Suprapubic skin (tissue), 4 donors: ENCODE measurements at regions not wholly inside any gene's neighbourhood (a gene's known extent, or its start where the extent isn't known, plus 50 kb on each side); places are given as distances from the start of the nearest gene placed in this dataset.

Experiments used
- DNase-seq, 2 donors: peaks; one replicate each; pipeline ENCODE4 v3.0.0-alpha.2; 2019; ENCODE audit warnings: low spot score in 2 of 2
- H3K27ac ChIP-seq: fragments of 200-600 bp; sonication (generic); one replicate; pipeline ENCODE4 v1.5.1; 2019
- H3K27me3 ChIP-seq: fragments of 200-600 bp; sonication (generic); one replicate; pipeline ENCODE4 v1.5.1; 2019
- H3K36me3 ChIP-seq: fragments of 200-600 bp; sonication (generic); one replicate; pipeline ENCODE4 v1.5.1; 2019
- H3K4me1 ChIP-seq: fragments of 200-600 bp; sonication (generic); one replicate; pipeline ENCODE4 v1.5.1; 2019
- H3K4me3 ChIP-seq: fragments of 200-600 bp; sonication (generic); one replicate; pipeline ENCODE4 v1.5.1; 2019; ENCODE audit warnings: mild to moderate bottlenecking
- H3K9me3 ChIP-seq: fragments of 200-600 bp; sonication (generic); one replicate; pipeline ENCODE4 v1.5.1; 2019
- EP300 ChIP-seq: sonication (generic); formaldehyde crosslinking; IDR thresholded peaks from one replicate; pipeline ENCODE4 v1.6.1; 2017; ENCODE audit warnings: antibody characterized with exemption
- POLR2A ChIP-seq, 2 donors: fragments of 450-650 bp; IDR thresholded peaks; one replicate each; pipeline ENCODE4 v1.6.1; 2017; ENCODE audit warnings: antibody characterized with exemption in 2 of 2, mild to moderate bottlenecking in 2 of 2, moderate library complexity in 2 of 2
- POLR2AphosphoS5 ChIP-seq, 3 donors: sonication (generic); formaldehyde crosslinking; IDR thresholded peaks; one replicate each; pipeline ENCODE4 v1.6.1; 2017; ENCODE audit warnings: antibody characterized with exemption in 3 of 3
- WGBS: methylation state at CpG from one replicate; pipeline ENCODE4 v1.1.5; 2018; 5-methylcytosine and 5-hydroxymethylcytosine counted together
- TF ChIP-seq, protein P1 (sequence below), 2 donors: fragments of 200-600 bp in 1 of 2; fragments of 450-650 bp in 1 of 2; sonication (generic) in 1 of 2; IDR thresholded peaks; one replicate each; pipeline ENCODE4 v1.5.1; 2016 to 2019; ENCODE audit warnings: antibody characterized with exemption in 2 of 2, mild to moderate bottlenecking in 1 of 2, moderate library complexity in 1 of 2

DNA sequence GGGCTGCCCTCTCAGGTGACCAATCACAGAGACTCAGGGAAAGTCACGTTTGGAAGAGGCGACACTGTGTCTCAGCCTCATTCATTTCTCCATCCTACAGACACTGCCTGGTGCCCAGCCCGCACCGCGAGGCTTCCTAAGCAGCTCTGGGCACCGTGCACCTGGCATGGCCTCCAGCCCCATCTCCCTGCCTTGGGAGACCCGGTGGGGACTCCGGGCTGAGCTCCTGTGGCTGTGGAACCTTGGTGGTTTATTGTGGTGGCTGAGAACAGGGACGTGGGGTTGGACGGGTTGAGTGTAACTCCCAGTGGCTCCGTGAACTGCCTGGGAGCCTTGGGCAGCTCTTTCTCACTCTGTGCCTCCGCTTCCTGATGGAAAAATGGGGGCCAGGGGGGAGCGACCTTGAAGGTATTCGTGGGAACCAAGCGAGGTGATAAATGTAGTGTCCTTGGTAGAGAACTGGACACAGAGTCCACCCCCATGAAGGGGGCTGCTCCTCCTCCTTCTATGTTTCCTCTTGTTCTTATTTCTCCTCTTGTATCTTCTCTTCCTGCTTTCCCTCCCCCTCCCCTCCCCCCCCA is 215.4 kb downstream of the SEC14L1 start:
- WGBS: 45% methylated on average over 12 of the region's 15 CpGs
- no peaks in the 10 kb centered on the region for H3K36me3 ChIP-seq
- no peaks in the 10 kb centered on the region for H3K27me3 ChIP-seq
- DNase-seq: peak; percentile 63 to 79
- TF ChIP-seq, protein P1, sequence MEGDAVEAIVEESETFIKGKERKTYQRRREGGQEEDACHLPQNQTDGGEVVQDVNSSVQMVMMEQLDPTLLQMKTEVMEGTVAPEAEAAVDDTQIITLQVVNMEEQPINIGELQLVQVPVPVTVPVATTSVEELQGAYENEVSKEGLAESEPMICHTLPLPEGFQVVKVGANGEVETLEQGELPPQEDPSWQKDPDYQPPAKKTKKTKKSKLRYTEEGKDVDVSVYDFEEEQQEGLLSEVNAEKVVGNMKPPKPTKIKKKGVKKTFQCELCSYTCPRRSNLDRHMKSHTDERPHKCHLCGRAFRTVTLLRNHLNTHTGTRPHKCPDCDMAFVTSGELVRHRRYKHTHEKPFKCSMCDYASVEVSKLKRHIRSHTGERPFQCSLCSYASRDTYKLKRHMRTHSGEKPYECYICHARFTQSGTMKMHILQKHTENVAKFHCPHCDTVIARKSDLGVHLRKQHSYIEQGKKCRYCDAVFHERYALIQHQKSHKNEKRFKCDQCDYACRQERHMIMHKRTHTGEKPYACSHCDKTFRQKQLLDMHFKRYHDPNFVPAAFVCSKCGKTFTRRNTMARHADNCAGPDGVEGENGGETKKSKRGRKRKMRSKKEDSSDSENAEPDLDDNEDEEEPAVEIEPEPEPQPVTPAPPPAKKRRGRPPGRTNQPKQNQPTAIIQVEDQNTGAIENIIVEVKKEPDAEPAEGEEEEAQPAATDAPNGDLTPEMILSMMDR (IDR thresholded peaks at IDR 0.05): no peak
- TF ChIP-seq POLR2A (IDR thresholded peaks at IDR 0.05) (no peak), POLR2AphosphoS5 (IDR thresholded peaks at IDR 0.05) (no peak), EP300 (no peak)
- peaks cover 35% of the 10 kb centered on the region for H3K4me1 ChIP-seq
- H3K27ac ChIP-seq: peak overlapping the region; percentile 6
- H3K9me3 ChIP-seq: no peaks in the 10 kb centered on the region
- H3K4me3 ChIP-seq: no peak overlapping the region

DNA sequence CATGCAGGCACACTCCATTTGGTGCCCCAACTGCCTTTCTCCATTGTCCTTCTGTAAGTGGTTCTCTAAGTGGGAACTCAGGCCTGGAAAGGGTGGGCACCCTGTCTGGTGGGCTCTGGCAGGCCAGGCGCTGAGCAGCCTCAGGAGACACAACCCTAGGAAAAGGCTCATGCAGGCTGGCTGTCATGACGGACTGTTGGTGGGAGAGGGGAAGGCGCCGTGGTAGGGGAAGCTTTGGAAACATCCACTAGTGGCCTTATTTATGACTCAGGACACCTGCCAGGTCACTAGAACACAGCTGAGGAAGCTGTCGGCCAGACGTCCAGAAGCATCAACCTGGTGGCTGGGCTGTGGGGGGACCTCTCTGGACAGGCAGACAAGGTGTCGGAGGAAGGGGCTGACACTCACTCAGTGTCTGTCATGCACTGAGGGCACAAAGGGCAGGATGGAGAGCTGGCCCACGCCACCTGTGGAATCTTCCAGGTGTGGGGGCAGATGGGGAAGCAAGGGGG is 216.0 kb downstream of the SEC14L1 start:
- TF ChIP-seq POLR2AphosphoS5 (IDR thresholded peaks at IDR 0.05) (no peak), EP300 (no peak), POLR2A (IDR thresholded peaks at IDR 0.05) (no peak)
- TF ChIP-seq, protein P1 (IDR thresholded peaks at IDR 0.05): no peak
- Histone ChIP-seq H3K4me1 (peaks cover 30% of the 10 kb centered on the region), H3K4me3 (no peak overlapping the region), H3K36me3 (no peaks in the 10 kb centered on the region), H3K9me3 (no peaks in the 10 kb centered on the region), H3K27ac (no peak overlapping the region), H3K27me3 (no peaks in the 10 kb centered on the region)
- 87% methylated on average over 8 of the region's 8 CpGs for WGBS
- DNase-seq: peak; percentile 67 to 79

DNA sequence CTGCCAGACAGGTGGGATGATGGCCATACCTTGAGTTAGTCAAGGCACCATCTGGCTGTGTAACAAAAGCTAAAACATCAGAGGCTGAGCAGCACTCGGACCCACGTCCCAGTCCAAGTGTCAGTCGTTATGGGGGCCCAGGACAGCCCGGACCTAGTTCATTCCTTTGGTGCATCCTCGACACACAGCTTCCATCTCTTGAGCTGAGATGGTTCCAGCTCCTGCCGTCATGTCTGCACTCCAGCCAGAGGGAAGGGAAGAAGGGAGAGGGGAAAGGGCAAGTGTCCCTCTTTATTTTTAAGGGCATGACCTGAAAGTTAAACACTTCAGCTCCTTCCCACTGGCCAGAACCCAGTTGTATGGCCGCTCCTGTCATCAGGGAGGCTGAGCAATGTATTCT is 218.0 kb downstream of the SEC14L1 start:
- Histone ChIP-seq H3K36me3 (no peaks in the 10 kb centered on the region), H3K9me3 (no peaks in the 10 kb centered on the region), H3K27me3 (no peaks in the 10 kb centered on the region), H3K4me1 (peaks cover 44% of the 10 kb centered on the region), H3K4me3 (no peak overlapping the region), H3K27ac (no peak overlapping the region)
- peak in 1 of 2 donors; percentile 66 for DNase-seq
- 79% methylated on average over 7 of the region's 7 CpGs for WGBS
- TF ChIP-seq POLR2A (IDR thresholded peaks at IDR 0.05): no peak
- no peak for TF ChIP-seq POLR2AphosphoS5 (IDR thresholded peaks at IDR 0.05)
- TF ChIP-seq EP300: no peak
- TF ChIP-seq, protein P1 (IDR thresholded peaks at IDR 0.05): no peak

DNA sequence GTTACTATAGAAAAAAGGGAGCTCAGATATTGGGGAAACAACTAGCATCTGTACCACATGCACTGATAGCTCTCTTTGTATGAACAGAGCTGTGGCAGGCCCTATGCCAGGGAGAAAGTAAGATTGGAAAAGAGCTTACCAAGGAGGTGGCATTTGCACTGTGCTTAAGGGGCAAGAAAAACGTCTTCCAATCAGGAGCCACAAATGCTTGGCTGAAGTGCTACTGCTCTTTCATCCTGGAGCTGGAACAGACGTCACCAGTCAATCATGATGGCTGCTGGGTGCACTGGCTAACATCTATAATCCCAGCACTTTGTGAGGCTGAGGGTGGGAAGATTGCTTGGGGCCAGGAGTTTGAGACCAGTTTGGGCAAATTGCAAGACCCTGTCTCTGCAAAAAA is 218.5 kb downstream of the SEC14L1 start:
- WGBS: 56% methylated on average over 2 of the region's 2 CpGs
- Histone ChIP-seq H3K4me1 (peaks cover 44% of the 10 kb centered on the region), H3K27me3 (no peaks in the 10 kb centered on the region), H3K27ac (no peak overlapping the region), H3K4me3 (no peak overlapping the region), H3K36me3 (no peaks in the 10 kb centered on the region), H3K9me3 (no peaks in the 10 kb centered on the region)
- DNase-seq: peak in 1 of 2 donors; percentile 7
- TF ChIP-seq, protein P1 (IDR thresholded peaks at IDR 0.05): no peak
- no peak for TF ChIP-seq EP300
- TF ChIP-seq POLR2AphosphoS5 (IDR thresholded peaks at IDR 0.05): no peak
- TF ChIP-seq POLR2A (IDR thresholded peaks at IDR 0.05): no peak

DNA sequence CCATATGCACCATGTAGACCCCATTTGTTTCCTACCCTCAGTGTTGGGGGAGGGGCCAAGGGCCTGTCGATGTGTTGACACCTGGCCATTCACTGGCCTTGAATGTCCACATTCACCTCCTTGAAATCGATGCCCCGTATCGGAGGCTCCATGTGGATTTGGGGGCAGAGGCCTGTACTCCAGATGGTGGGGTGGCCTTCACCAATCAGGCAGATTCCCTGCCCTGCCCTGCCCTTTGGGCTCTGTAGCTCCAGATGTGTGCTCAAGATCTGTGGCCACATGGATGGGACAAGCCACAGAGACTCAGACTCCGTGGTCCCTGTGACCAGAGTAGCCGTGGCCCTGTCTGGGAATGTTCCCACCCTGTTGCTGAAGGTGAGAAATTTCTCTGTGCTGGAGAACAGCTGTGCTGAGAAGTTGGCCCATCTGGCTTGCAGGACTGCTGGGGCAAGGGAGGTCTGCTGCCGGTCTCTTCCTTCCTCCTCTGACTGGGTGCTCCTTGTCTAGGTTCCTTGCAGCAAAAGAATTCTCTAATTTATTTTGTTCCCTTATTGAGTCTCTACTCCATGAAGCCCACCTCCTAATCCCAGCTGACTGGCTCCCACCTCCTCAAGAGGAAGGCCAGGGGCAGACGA is 221.3 kb downstream of the SEC14L1 start:
- no peak overlapping the region for H3K27ac ChIP-seq
- WGBS: 64% methylated on average over 5 of the region's 8 CpGs
- TF ChIP-seq EP300: no peak
- TF ChIP-seq, protein P1 (IDR thresholded peaks at IDR 0.05): no peak
- TF ChIP-seq POLR2A (IDR thresholded peaks at IDR 0.05): no peak
- TF ChIP-seq POLR2AphosphoS5 (IDR thresholded peaks at IDR 0.05): no peak

More for the DNA sequence above, 221.3 kb downstream of the SEC14L1 start:
- H3K9me3 ChIP-seq: no peaks in the 10 kb centered on the region
- H3K36me3 ChIP-seq: no peaks in the 10 kb centered on the region
- H3K27me3 ChIP-seq: no peaks in the 10 kb centered on the region
- peak in 1 of 2 donors; percentile 48 for DNase-seq
- H3K4me3 ChIP-seq: no peak overlapping the region
- peaks cover 56% of the 10 kb centered on the region for H3K4me1 ChIP-seq
